ENCODE measurements at regions not wholly inside any gene's neighbourhood (a gene's known extent, or its start where the extent isn't known, plus 50 kb on each side); places are given as distances from the start of the nearest gene placed in this dataset.

GRCh38 chr11:92137747-92138146, 86.9 kb upstream of the FAT3 start:
- no peak overlapping the region for H4K91ac ChIP-seq (ENCODE audit: insufficient read depth, low read depth, low read length)
- no peaks in the 10 kb centered on the region for H3K4me1 ChIP-seq (ENCODE audit: control insufficient read depth, insufficient read depth, low read length)
- no peak overlapping the region for H2AK9ac ChIP-seq (replicated peaks; ENCODE audit: low read depth, low read length, poor library complexity)
- intact Hi-C loops (cut with micrococcal nuclease), result no loop called here
- no CpG with 5 or more reads among the region's 2 CpGs for WGBS, 2 experiments (ENCODE audit: extremely low coverage in 2 of 2, insufficient read length in 1 of 2)
- no peak overlapping the region for H3K56ac ChIP-seq (ENCODE audit: extremely low read depth, insufficient read depth, low read length)
- H4K8ac ChIP-seq (ENCODE audit: low read depth in 2 of 2, low read length in 2 of 2), result no peak overlapping the region
- H3K9me1 ChIP-seq (ENCODE audit: insufficient read depth, low read length), result no peaks in the 10 kb centered on the region
- ChIA-PET CTCF (interaction anchor here (0.7 kb wide), 1 partner anchor 284 kb away, joined by 3 read pairs; no protein-coding TSS in a partner anchor), POLR2A (ENCODE audit: unreplicated experiment) (no interaction called here)
- H4K5ac ChIP-seq (ENCODE audit: low read depth, low read length), result no peak overlapping the region
- H2BK20ac ChIP-seq (ENCODE audit: low read depth, low read length), result no peak overlapping the region
- H2BK5ac ChIP-seq (ENCODE audit: low read depth, low read length, poor library complexity, severe bottlenecking), result no peak overlapping the region
- in situ Hi-C loops (cut with MboI; ENCODE audit: low sequenced_read_pairs), result no loop called here
- H3K27me3 ChIP-seq (ENCODE audit: control insufficient read depth, insufficient read depth, low read length), result no peaks in the 10 kb centered on the region
- H3K79me1 ChIP-seq (ENCODE audit: low read depth in 1 of 2, low read length in 2 of 2), result no peaks in the 10 kb centered on the region
- no peak overlapping the region for H2AK5ac ChIP-seq (ENCODE audit: low read depth, low read length)
- no peak overlapping the region for H3K18ac ChIP-seq (ENCODE audit: low read depth, low read length)
- H3K27ac ChIP-seq (ENCODE audit: insufficient read depth, low read length), result no peak overlapping the region
- H2BK15ac ChIP-seq (ENCODE audit: low read depth, low read length), result no peak overlapping the region
- H3K23ac ChIP-seq (ENCODE audit: low read depth, low read length), result no peak overlapping the region
- BruUV-seq (replicated peaks), result no TSS peak
- ATAC-seq (ENCODE audit: low read depth), result no peak
- no peaks in the 10 kb centered on the region for H3K9me3 ChIP-seq (ENCODE audit: control insufficient read depth, insufficient read depth, low read length)
- no peak overlapping the region for H3K4me2 ChIP-seq (ENCODE audit: low read depth, low read length)
- H2AFZ ChIP-seq (replicated peaks; ENCODE audit: low read length, poor library complexity), result no peak overlapping the region
- no peak overlapping the region for H3K4ac ChIP-seq (ENCODE audit: low read depth, low read length)
- dilution Hi-C loops (cut with HindIII; ENCODE audit: low sequenced_read_pairs, unreplicated experiment), result no loop called here
- H4K20me1 ChIP-seq (ENCODE audit: insufficient read depth, low read length), result no peaks in the 10 kb centered on the region
- DNase-seq, result no peak
- no peak overlapping the region for H3K4me3 ChIP-seq (ENCODE audit: insufficient read depth, low read depth, low read length)
- H2BK120ac ChIP-seq (ENCODE audit: low read depth, low read length), result no peak overlapping the region
- H3K14ac ChIP-seq (replicated peaks; ENCODE audit: low read depth, low read length), result no peak overlapping the region
- H3K9ac ChIP-seq (ENCODE audit: low read depth, low read length), result no peak overlapping the region
- TF ChIP-seq MAZ (IDR thresholded peaks at IDR 0.05; ENCODE audit: borderline replicate concordance, low read depth, low read length), result no peak
- no peak for TF ChIP-seq RFX5 (IDR thresholded peaks at IDR 0.05; ENCODE audit: low read depth, low read length)
- no peak for TF ChIP-seq SMC3 (IDR thresholded peaks at IDR 0.05; ENCODE audit: low read depth, low read length)
- TF ChIP-seq ELK1 (IDR thresholded peaks at IDR 0.05; ENCODE audit: borderline replicate concordance, low read depth, low read length), result no peak
- no peak for TF ChIP-seq CTCF (conservative IDR thresholded peaks at IDR 0.05; ENCODE audit: low read depth, low read length)
- no peak for TF ChIP-seq FOS (IDR thresholded peaks at IDR 0.05; ENCODE audit: low read depth, low read length)
- no peak for TF ChIP-seq POLR2A (IDR thresholded peaks at IDR 0.05; ENCODE audit: low read depth, low read length)
- TF ChIP-seq USF2 (IDR thresholded peaks at IDR 0.05; ENCODE audit: low read depth, low read length), result no peak
- no peaks in the 10 kb centered on the region for H3K36me3 ChIP-seq (ENCODE audit: control insufficient read depth, insufficient read depth, low read length)

All from IMR-90 (cell line).